BLaER1 treated with 17β-estradiol and CSF1 and Interleukin-3, amounts not matched to agents 10 nM and 100 nM (cell line): ENCODE measurements at regions not wholly inside any gene's neighbourhood (a gene's known extent, or its start where the extent isn't known, plus 50 kb on each side); places are given as distances from the start of the nearest gene placed in this dataset.

Source experiments
- H3K27ac ChIP-seq, 11 experiments: shearing (Covaris generic); formaldehyde crosslinking; 2 replicates each; pipeline ENCODE4 v1.8.1; 2022
- H3K27me3 ChIP-seq, 11 experiments: shearing (Covaris generic); formaldehyde crosslinking; 2 replicates each; pipeline ENCODE4 v1.8.1; 2022
- H3K36me3 ChIP-seq, 11 experiments: shearing (Covaris generic); formaldehyde crosslinking; 2 replicates each; pipeline ENCODE4 v1.8.1; 2022
- H3K4me1 ChIP-seq, 10 experiments: shearing (Covaris generic); formaldehyde crosslinking; 2 replicates each; pipeline ENCODE4 v1.8.1; 2022
- H3K4me2 ChIP-seq, 11 experiments: shearing (Covaris generic); formaldehyde crosslinking; 2 replicates each; pipeline ENCODE4 v1.8.1; 2022
- H3K4me3 ChIP-seq, 10 experiments: shearing (Covaris generic); formaldehyde crosslinking; 2 replicates each; pipeline ENCODE4 v1.8.1; 2022
- H3K9ac ChIP-seq, 11 experiments: shearing (Covaris generic); formaldehyde crosslinking; 2 replicates each; pipeline ENCODE4 v1.8.1; 2022
- H3K9me3 ChIP-seq, 11 experiments: shearing (Covaris generic); formaldehyde crosslinking; replicated peaks in 1 of 11; 2 replicates each; pipeline ENCODE4 v1.8.1; 2022
- H4K20me1 ChIP-seq, 11 experiments: shearing (Covaris generic); formaldehyde crosslinking; 2 replicates each; pipeline ENCODE4 v1.8.1; 2022
- Cebpa-rat ChIP-seq, 11 experiments: shearing (Covaris generic); IDR thresholded peaks; 2 replicates each; pipeline ENCODE4 v1.8.1; 2022

GRCh38 chr2:144049137-144049536 lies 470.8 kb downstream of the ZEB2 start:
- no peaks in the 10 kb centered on the region for H3K36me3 ChIP-seq
- no peaks in the 10 kb centered on the region for H3K27me3 ChIP-seq
- peak overlapping the region in 5 of 11 experiments; percentile 3 to 38 (median 18); a peak in 7 of 22 replicates for H3K4me2 ChIP-seq
- no peaks in the 10 kb centered on the region for H3K9me3 ChIP-seq
- no peak overlapping the region for H3K4me3 ChIP-seq
- H3K9ac ChIP-seq, result no peak overlapping the region
- no peak for TF ChIP-seq Cebpa-rat (IDR thresholded peaks at IDR 0.05)
- H4K20me1 ChIP-seq, result no peaks in the 10 kb centered on the region
- H3K4me1 ChIP-seq, result peaks cover 0 to 10% (median 9%) of the 10 kb centered on the region in 10 experiments; a peak in 9 of 20 replicates
- no peak overlapping the region for H3K27ac ChIP-seq

- Histone ChIP-seq H4K20me1 (no peaks in the 10 kb centered on the region), H3K4me1 (peaks cover 0 to 10% (median 9%) of the 10 kb centered on the region in 10 experiments; a peak in 9 of 20 replicates), H3K27ac (no peak overlapping the region)
Observed at GRCh38 chr2:144048631-144049060, 471.3 kb downstream of the ZEB2 start.

GRCh38 chr2:144042751-144043150 lies 477.2 kb downstream of the ZEB2 start:
- H3K9me3 ChIP-seq, result no peaks in the 10 kb centered on the region
- H3K9ac ChIP-seq, result no peak overlapping the region
- no peaks in the 10 kb centered on the region for H3K27me3 ChIP-seq
- H3K27ac ChIP-seq, result no peak overlapping the region
- H4K20me1 ChIP-seq, result no peaks in the 10 kb centered on the region
- no peaks in the 10 kb centered on the region for H3K4me1 ChIP-seq
- TF ChIP-seq Cebpa-rat (IDR thresholded peaks at IDR 0.05), result no peak
- no peak overlapping the region for H3K4me3 ChIP-seq
- no peaks in the 10 kb centered on the region for H3K36me3 ChIP-seq
- H3K4me2 ChIP-seq, result no peak overlapping the region

More at GRCh38 chr2:144048631-144049060, 471.3 kb downstream of the ZEB2 start:
- Histone ChIP-seq H3K4me2 (peak overlapping the region in 5 of 11 experiments; percentile 3 to 38 (median 18); a peak in 5 of 22 replicates), H3K4me3 (no peak overlapping the region), H3K9ac (no peak overlapping the region), H3K36me3 (no peaks in the 10 kb centered on the region), H3K27me3 (no peaks in the 10 kb centered on the region), H3K9me3 (no peaks in the 10 kb centered on the region)
- TF ChIP-seq Cebpa-rat (IDR thresholded peaks at IDR 0.05), result no peak

- no peak overlapping the region for H3K9ac ChIP-seq
- H3K9me3 ChIP-seq, result no peaks in the 10 kb centered on the region
- no peaks in the 10 kb centered on the region for H3K27me3 ChIP-seq
Observed at GRCh38 chr2:144041612-144042011, 478.3 kb downstream of the ZEB2 start.

GRCh38 chr2:144040834-144041233 lies 479.1 kb downstream of the ZEB2 start:
- Histone ChIP-seq H3K9me3 (no peaks in the 10 kb centered on the region), H3K4me1 (no peaks in the 10 kb centered on the region), H3K4me3 (no peak overlapping the region), H3K4me2 (no peak overlapping the region), H4K20me1 (no peaks in the 10 kb centered on the region), H3K9ac (no peak overlapping the region), H3K27me3 (no peaks in the 10 kb centered on the region), H3K27ac (no peak overlapping the region), H3K36me3 (no peaks in the 10 kb centered on the region)
- TF ChIP-seq Cebpa-rat (IDR thresholded peaks at IDR 0.05), result no peak

More at GRCh38 chr2:144041612-144042011, 478.3 kb downstream of the ZEB2 start:
- no peak overlapping the region for H3K4me2 ChIP-seq
- no peaks in the 10 kb centered on the region for H3K4me1 ChIP-seq
- no peak overlapping the region for H3K27ac ChIP-seq
- H4K20me1 ChIP-seq, result no peaks in the 10 kb centered on the region
- H3K36me3 ChIP-seq, result no peaks in the 10 kb centered on the region
- no peak overlapping the region for H3K4me3 ChIP-seq
- TF ChIP-seq Cebpa-rat (IDR thresholded peaks at IDR 0.05), result no peak

- no peaks in the 10 kb centered on the region for H3K4me1 ChIP-seq
- H4K20me1 ChIP-seq, result no peaks in the 10 kb centered on the region
- H3K36me3 ChIP-seq, result 0 out of 22 replicates have a peak, but pooled peaks cover 0 to 4% (median 0%) of the 10 kb centered on the region in 11 experiments
- H3K27me3 ChIP-seq, result no peaks in the 10 kb centered on the region
- H3K4me2 ChIP-seq, result no peak overlapping the region
- no peak for TF ChIP-seq Cebpa-rat (IDR thresholded peaks at IDR 0.05)
- no peak overlapping the region for H3K27ac ChIP-seq
- no peak overlapping the region for H3K4me3 ChIP-seq
- no peak overlapping the region for H3K9ac ChIP-seq
- H3K9me3 ChIP-seq, result peaks cover 0 to 12% (median 4%) of the 10 kb centered on the region in 11 experiments; a peak in 6 of 22 replicates
Observed at GRCh38 chr2:144032566-144032965, 487.4 kb downstream of the ZEB2 start.

GRCh38 chr2:144030791-144031190 lies 489.1 kb downstream of the ZEB2 start:
- Histone ChIP-seq H3K4me1 (no peaks in the 10 kb centered on the region), H3K27me3 (no peaks in the 10 kb centered on the region), H3K9me3 (peaks cover 0 to 12% (median 4%) of the 10 kb centered on the region in 11 experiments; a peak in 6 of 22 replicates), H3K9ac (no peak overlapping the region), H3K4me2 (no peak overlapping the region), H3K4me3 (no peak overlapping the region), H3K27ac (no peak overlapping the region), H3K36me3 (0 out of 22 replicates have a peak, but pooled peaks cover 0 to 4% (median 0%) of the 10 kb centered on the region in 11 experiments), H4K20me1 (no peaks in the 10 kb centered on the region)
- no peak for TF ChIP-seq Cebpa-rat (IDR thresholded peaks at IDR 0.05)

GRCh38 chr2:144027593-144027992 lies 492.3 kb downstream of the ZEB2 start:
- no peak for TF ChIP-seq Cebpa-rat (IDR thresholded peaks at IDR 0.05)
- H3K27me3 ChIP-seq, result no peaks in the 10 kb centered on the region
- peaks cover 0 to 5% (median 0%) of the 10 kb centered on the region in 11 experiments; a peak in 2 of 22 replicates for H3K9me3 ChIP-seq
- no peaks in the 10 kb centered on the region for H3K36me3 ChIP-seq
- H3K4me1 ChIP-seq, result no peaks in the 10 kb centered on the region
- H3K27ac ChIP-seq, result no peak overlapping the region
- H3K4me3 ChIP-seq, result no peak overlapping the region
- H4K20me1 ChIP-seq, result no peaks in the 10 kb centered on the region
- H3K9ac ChIP-seq, result no peak overlapping the region
- no peak overlapping the region for H3K4me2 ChIP-seq

GRCh38 chr2:144026753-144027152 lies 493.2 kb downstream of the ZEB2 start:
- no peaks in the 10 kb centered on the region for H3K4me1 ChIP-seq
- H3K9ac ChIP-seq, result no peak overlapping the region
- no peak overlapping the region for H3K4me3 ChIP-seq
- no peaks in the 10 kb centered on the region for H3K36me3 ChIP-seq
- no peak overlapping the region for H3K4me2 ChIP-seq
- no peak for TF ChIP-seq Cebpa-rat (IDR thresholded peaks at IDR 0.05)
- H3K9me3 ChIP-seq, result peaks cover 0 to 13% (median 0%) of the 10 kb centered on the region in 11 experiments; a peak in 4 of 22 replicates
- no peaks in the 10 kb centered on the region for H4K20me1 ChIP-seq
- no peaks in the 10 kb centered on the region for H3K27me3 ChIP-seq
- H3K27ac ChIP-seq, result no peak overlapping the region

- Histone ChIP-seq H3K36me3 (0 out of 22 replicates have a peak, but pooled peaks cover 0 to 5% (median 0%) of the 10 kb centered on the region in 11 experiments), H3K9me3 (peaks cover 0 to 16% (median 0%) of the 10 kb centered on the region in 11 experiments; a peak in 4 of 22 replicates), H3K4me1 (peaks cover 0 to 6% (median 0%) of the 10 kb centered on the region in 10 experiments; a peak in 1 of 20 replicates), H3K4me3 (no peak overlapping the region), H4K20me1 (no peaks in the 10 kb centered on the region), H3K9ac (no peak overlapping the region), H3K27ac (no peak overlapping the region), H3K4me2 (no peak overlapping the region), H3K27me3 (no peaks in the 10 kb centered on the region)
- no peak for TF ChIP-seq Cebpa-rat (IDR thresholded peaks at IDR 0.05)
Observed at GRCh38 chr2:144020047-144020446, 499.9 kb downstream of the ZEB2 start.
